GM13977 (cell line): ENCODE measurements at regions not wholly inside any gene's neighbourhood (a gene's known extent, or its start where the extent isn't known, plus 50 kb on each side); places are given as distances from the start of the nearest gene placed in this dataset.

Experiments used
- DNase-seq: peaks from one replicate; pipeline ENCODE4 v3.0.0; 2012; ENCODE audit warnings: low spot score
- in situ Hi-C: fragments of 300-500 bp; cut with MboI; formaldehyde crosslinking; loops from one replicate; pipeline ENCODE4 v1.12.0; 2022; ENCODE audit warnings: low sequenced_read_pairs, low pct_unique_long_range_greater_than_20kb, mixed read lengths, inconsistent platforms; ENCODE audit not compliant: unreplicated experiment
- TF ChIP-seq, protein P1 (sequence below): IDR thresholded peaks from 2 replicates; pipeline ENCODE4 v1.5.1; 2012; ENCODE audit warnings: mild to moderate bottlenecking, control low read depth; ENCODE audit not compliant: insufficient read depth; ENCODE audit errors: extremely low read depth, missing control alignments

DNA sequence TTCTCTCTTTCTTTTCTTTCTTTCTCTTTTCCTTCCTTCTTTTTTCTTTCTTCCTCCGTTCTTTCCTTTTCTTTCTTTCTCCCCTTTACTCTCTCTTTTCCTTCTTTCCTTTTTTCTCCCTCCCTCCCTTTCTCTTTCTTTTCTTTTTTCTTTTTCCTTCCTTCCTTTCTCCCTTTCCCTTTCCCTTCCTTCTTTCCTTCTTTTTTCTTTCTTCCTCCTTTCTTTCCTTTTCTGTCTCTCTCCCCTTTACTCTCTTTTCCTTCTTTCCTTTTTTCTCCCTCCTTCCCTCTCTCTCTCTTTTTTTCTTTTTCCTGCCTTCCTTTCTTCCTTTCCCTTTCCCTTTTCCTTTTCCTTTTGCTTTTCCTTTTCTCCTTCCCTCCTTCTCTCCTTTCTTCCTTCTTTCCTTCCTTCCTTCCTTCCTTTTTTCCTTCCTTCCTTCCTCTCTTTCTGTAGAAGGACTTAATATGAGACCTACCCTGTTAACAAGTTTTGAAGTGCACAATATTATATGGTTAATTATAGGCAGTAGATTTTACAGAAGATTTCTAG lies 142.7 kb upstream of the CD180 start:
- no peak for DNase-seq
- TF ChIP-seq, protein P1, sequence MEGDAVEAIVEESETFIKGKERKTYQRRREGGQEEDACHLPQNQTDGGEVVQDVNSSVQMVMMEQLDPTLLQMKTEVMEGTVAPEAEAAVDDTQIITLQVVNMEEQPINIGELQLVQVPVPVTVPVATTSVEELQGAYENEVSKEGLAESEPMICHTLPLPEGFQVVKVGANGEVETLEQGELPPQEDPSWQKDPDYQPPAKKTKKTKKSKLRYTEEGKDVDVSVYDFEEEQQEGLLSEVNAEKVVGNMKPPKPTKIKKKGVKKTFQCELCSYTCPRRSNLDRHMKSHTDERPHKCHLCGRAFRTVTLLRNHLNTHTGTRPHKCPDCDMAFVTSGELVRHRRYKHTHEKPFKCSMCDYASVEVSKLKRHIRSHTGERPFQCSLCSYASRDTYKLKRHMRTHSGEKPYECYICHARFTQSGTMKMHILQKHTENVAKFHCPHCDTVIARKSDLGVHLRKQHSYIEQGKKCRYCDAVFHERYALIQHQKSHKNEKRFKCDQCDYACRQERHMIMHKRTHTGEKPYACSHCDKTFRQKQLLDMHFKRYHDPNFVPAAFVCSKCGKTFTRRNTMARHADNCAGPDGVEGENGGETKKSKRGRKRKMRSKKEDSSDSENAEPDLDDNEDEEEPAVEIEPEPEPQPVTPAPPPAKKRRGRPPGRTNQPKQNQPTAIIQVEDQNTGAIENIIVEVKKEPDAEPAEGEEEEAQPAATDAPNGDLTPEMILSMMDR: no peak
- in situ Hi-C loops: no loop called here

DNA sequence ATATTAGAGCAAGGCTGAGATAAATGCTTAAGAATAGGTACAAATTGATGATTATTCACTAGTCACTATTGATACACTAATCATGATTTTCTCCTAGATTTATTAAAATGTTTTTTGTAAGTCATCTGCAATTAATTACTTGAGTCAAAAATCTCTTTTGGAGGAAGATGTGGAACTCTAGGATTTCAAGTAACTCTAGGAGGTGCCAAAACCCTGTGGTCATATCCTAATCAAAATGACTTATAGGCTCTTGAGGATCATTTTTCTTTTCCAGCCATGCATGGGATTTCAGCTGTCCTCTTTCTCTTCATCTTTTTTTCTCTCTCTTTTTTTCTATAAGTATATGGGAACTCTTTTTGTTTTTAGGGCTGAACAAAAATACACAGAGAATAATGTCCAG lies 141.8 kb upstream of the CD180 start:
- TF ChIP-seq, protein P1: no peak
- in situ Hi-C loops: no loop called here
- no peak for DNase-seq

DNA sequence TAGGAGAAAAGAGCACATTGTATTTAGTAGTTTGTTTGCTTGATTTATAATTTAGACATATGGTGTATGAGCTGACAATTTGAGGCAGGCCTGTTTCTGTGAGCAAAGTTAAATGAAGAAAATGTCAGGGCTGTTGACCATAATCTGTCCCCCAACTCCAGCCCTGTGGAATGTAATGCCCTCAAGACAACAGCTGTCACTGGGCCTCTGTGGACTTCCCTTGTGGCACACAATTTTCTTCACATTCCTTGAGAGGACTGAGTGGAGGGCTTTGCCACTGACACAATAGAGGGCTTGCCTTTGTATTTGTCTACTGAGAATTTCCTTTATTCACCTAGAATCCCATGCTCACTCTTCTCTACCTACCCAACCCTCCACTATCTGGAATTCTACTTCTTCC lies 141.2 kb upstream of the CD180 start:
- TF ChIP-seq, protein P1: no peak
- in situ Hi-C loops: no loop called here
- DNase-seq: no peak

DNA sequence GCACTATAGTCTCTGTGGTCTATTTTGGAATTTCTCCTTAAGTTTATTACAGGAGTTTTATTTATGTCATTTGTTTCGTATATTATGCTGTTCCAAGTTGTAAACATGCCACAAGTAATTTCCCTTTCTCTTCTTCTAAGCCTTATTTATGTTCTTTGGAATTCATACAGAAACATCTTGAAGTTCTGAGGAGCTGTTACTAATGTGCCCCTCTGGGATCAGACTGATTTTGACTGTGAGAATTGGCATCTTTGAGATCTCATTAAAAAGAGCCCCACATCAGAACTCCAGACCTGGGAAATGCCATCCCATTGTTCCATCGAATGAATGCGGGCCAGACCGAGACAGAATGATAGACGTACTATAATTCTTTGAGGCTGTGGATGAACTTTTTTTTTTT lies 138.8 kb upstream of the CD180 start:
- no peak for DNase-seq
- TF ChIP-seq, protein P1: no peak
- in situ Hi-C loops: no loop called here

DNA sequence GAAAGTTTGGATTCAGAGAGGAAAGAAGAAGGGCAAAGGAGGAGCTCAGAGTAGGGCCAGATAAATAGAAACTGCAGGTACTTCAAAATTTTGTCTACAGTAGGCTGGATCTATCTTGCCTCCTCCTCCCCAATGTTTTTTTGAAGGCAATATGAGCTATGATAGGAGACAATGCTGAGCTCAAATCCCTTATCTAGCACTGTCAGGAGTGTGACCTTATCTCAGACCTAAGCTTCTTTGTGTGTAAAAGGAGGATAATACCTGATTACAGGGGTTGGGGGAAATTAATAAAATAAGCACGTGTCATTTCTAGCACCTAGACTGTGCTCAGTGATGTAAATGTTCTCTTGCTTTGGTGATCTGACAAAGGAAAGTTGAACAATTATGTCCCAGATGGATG lies 137.8 kb upstream of the CD180 start:
- in situ Hi-C loops: no loop called here
- TF ChIP-seq, protein P1: no peak
- DNase-seq: no peak

DNA sequence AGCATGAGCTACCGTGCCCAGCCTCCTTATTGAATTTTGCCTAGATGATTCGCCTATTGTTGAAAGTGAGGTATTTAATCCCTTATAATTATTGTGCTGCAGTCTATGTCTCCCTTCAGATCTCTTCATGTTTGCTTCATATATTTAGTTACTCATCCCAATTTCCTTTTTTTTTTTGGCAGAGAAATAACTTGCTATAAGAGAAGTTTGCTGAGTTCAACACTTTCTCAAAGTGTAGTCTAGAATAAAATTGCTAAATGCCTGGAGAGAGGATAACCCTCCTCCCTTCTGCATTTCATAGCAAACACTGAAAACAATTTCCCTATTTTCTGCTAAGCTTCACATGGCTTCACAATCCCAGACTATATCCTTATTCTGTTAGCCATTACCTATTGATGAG lies 136.6 kb upstream of the CD180 start:
- in situ Hi-C loops: no loop called here
- no peak for DNase-seq
- TF ChIP-seq, protein P1: no peak
